ENCODE measurements at regions not wholly inside any gene's neighbourhood (a gene's known extent, or its start where the extent isn't known, plus 50 kb on each side); places are given as distances from the start of the nearest gene placed in this dataset.
A peak's percentile ranks its signal among the peaks of the same experiment; 100 is the strongest.

DNA sequence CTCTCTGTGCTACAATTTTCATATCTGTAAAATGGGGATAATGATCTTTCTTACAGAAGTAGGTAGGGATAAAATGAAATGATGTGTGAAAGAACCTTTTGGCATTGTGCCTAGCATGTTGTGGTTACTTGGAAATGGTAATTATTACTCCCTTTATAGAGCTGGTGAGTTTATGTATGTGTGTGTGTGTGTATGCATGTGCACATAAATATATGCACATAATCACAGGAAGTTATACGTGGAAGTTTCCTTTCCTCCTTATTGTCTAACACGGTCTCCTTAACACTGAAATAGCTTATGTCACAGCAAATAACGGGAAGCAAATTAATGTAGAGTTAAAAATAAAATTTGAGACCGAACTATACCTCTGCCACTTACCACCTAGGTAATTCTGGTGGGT lies 163.7 kb upstream of the ZBED5 start:
- 73 to 79% methylated on average over 4 of the region's 4 CpGs for WGBS, 2 experiments (ENCODE audit: low coverage in 1 of 2, low lambda C conversion rate in 2 of 2, missing lambda C conversion rate in 2 of 2)
- Histone ChIP-seq H3K9me3 (ENCODE audit: low read depth) (no peaks in the 10 kb centered on the region), H3K4me1 (ENCODE audit: insufficient read depth) (peaks cover 6% of the 10 kb centered on the region), H3F3A (ENCODE audit: insufficient read depth) (peaks cover 2% of the 10 kb centered on the region; the same call in 1 of the 2 replicates), H4K20me1 (ENCODE audit: insufficient read depth) (no peaks in the 10 kb centered on the region), H3K9ac (no peak overlapping the region), H3K27ac (no peak overlapping the region), H3K9me2 (ENCODE audit: insufficient read depth) (no peaks in the 10 kb centered on the region), H3K27me3 (replicated peaks; ENCODE audit: insufficient read depth) (no peaks in the 10 kb centered on the region), H3K4me2 (ENCODE audit: unreplicated experiment) (no peak overlapping the region), H3K4me3 (no peak overlapping the region), H2AFZ (no peak overlapping the region), H3K36me3 (ENCODE audit: low read depth) (no peaks in the 10 kb centered on the region), H3K79me2 (ENCODE audit: insufficient read depth) (no peaks in the 10 kb centered on the region)
- no peak for TF ChIP-seq EZH2 (IDR thresholded peaks at IDR 0.05; ENCODE audit: insufficient read depth, poor library complexity, severe bottlenecking)
- no peak for TF ChIP-seq EZH2phosphoT487 (IDR thresholded peaks at IDR 0.05; ENCODE audit: insufficient read depth, low read depth)
- in situ Hi-C loops (cut with MboI): loop anchor here (5.0 kb wide), 1 partner anchor 229 kb away; no protein-coding TSS in a partner anchor
- DNase-seq: no peak

DNA sequence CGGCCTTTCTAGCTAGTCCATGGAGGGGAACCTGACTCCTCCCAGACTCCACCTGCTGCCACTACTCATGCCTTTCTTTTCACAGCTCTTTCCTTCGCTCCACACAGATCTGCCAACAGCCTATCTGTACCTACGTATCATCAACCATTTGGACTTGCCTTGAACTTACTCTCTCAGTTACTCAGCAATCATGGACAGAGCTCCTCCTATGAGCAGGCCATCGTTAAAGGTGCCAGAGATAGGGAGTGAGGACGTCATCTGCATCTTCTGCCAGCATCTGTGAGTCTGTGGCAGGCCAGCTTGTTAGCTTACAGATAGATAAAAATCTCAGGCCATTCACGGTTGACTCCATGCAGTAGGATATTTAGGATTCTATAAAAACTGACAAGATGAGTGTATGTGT lies 162.9 kb upstream of the ZBED5 start:
- DNase-seq: peak; percentile 48
- 52 to 59% methylated on average over 6 of the region's 6 CpGs for WGBS, 2 experiments (ENCODE audit: low coverage in 1 of 2, low lambda C conversion rate in 2 of 2, missing lambda C conversion rate in 2 of 2)

GRCh38 chr11:11020219-11020726 lies 162.4 kb upstream of the ZBED5 start:
- no peak overlapping the region for H3K4me2 ChIP-seq (ENCODE audit: unreplicated experiment)
- in situ Hi-C loops (cut with MboI): loop anchor here (5.0 kb wide), 1 partner anchor 228 kb away; no protein-coding TSS in a partner anchor
- H3K9me2 ChIP-seq (ENCODE audit: insufficient read depth): no peaks in the 10 kb centered on the region
- H3F3A ChIP-seq (ENCODE audit: insufficient read depth): peaks cover 6% of the 10 kb centered on the region; the same call in 1 of the 2 replicates
- H3K79me2 ChIP-seq (ENCODE audit: insufficient read depth): no peaks in the 10 kb centered on the region
- no peak overlapping the region for H3K4me3 ChIP-seq
- H2AFZ ChIP-seq: no peak overlapping the region
- no peak overlapping the region for H3K9ac ChIP-seq
- TF ChIP-seq EZH2 (IDR thresholded peaks at IDR 0.05; ENCODE audit: insufficient read depth, poor library complexity, severe bottlenecking) (no peak), EZH2phosphoT487 (IDR thresholded peaks at IDR 0.05; ENCODE audit: insufficient read depth, low read depth) (no peak)
- H4K20me1 ChIP-seq (ENCODE audit: insufficient read depth): no peaks in the 10 kb centered on the region
- no peaks in the 10 kb centered on the region for H3K36me3 ChIP-seq (ENCODE audit: low read depth)
- 85 to 90% methylated on average over 11 to 12 of the region's 12 CpGs for WGBS, 2 experiments (ENCODE audit: low coverage in 1 of 2, low lambda C conversion rate in 2 of 2, missing lambda C conversion rate in 2 of 2)
- H3K9me3 ChIP-seq (ENCODE audit: low read depth): no peaks in the 10 kb centered on the region
- no peak for DNase-seq
- peaks cover 16% of the 10 kb centered on the region for H3K4me1 ChIP-seq (ENCODE audit: insufficient read depth)
- no peaks in the 10 kb centered on the region for H3K27me3 ChIP-seq (replicated peaks; ENCODE audit: insufficient read depth)
- no peak overlapping the region for H3K27ac ChIP-seq

More for the DNA sequence above, 162.9 kb upstream of the ZBED5 start:
- H3K9me3 ChIP-seq (ENCODE audit: low read depth): no peaks in the 10 kb centered on the region
- H3K36me3 ChIP-seq (ENCODE audit: low read depth): no peaks in the 10 kb centered on the region
- no peaks in the 10 kb centered on the region for H3K9me2 ChIP-seq (ENCODE audit: insufficient read depth)
- H3K9ac ChIP-seq: no peak overlapping the region
- no peaks in the 10 kb centered on the region for H4K20me1 ChIP-seq (ENCODE audit: insufficient read depth)
- no peaks in the 10 kb centered on the region for H3K27me3 ChIP-seq (replicated peaks; ENCODE audit: insufficient read depth)
- H3K4me1 ChIP-seq (ENCODE audit: insufficient read depth): peaks cover 12% of the 10 kb centered on the region
- H3K4me2 ChIP-seq (ENCODE audit: unreplicated experiment): no peak overlapping the region
- TF ChIP-seq EZH2 (IDR thresholded peaks at IDR 0.05; ENCODE audit: insufficient read depth, poor library complexity, severe bottlenecking) (no peak), EZH2phosphoT487 (IDR thresholded peaks at IDR 0.05; ENCODE audit: insufficient read depth, low read depth) (no peak)
- H3F3A ChIP-seq (ENCODE audit: insufficient read depth): peaks cover 3% of the 10 kb centered on the region; the same call in 1 of the 2 replicates
- H3K4me3 ChIP-seq: no peak overlapping the region
- no peak overlapping the region for H2AFZ ChIP-seq
- H3K27ac ChIP-seq: no peak overlapping the region
- H3K79me2 ChIP-seq (ENCODE audit: insufficient read depth): no peaks in the 10 kb centered on the region
- in situ Hi-C loops (cut with MboI): loop anchor here (5.0 kb wide), 1 partner anchor 228 kb away; no protein-coding TSS in a partner anchor

GRCh38 chr11:11016943-11017342 lies 159.1 kb upstream of the ZBED5 start:
- Histone ChIP-seq H3K4me1 (ENCODE audit: insufficient read depth) (peaks cover 12% of the 10 kb centered on the region), H3K9ac (no peak overlapping the region), H3K9me2 (ENCODE audit: insufficient read depth) (no peaks in the 10 kb centered on the region), H3K79me2 (ENCODE audit: insufficient read depth) (no peaks in the 10 kb centered on the region), H3K4me2 (ENCODE audit: unreplicated experiment) (no peak overlapping the region), H3K36me3 (ENCODE audit: low read depth) (no peaks in the 10 kb centered on the region), H3K27ac (no peak overlapping the region), H3K4me3 (no peak overlapping the region), H4K20me1 (ENCODE audit: insufficient read depth) (no peaks in the 10 kb centered on the region), H3F3A (ENCODE audit: insufficient read depth) (peaks cover 8% of the 10 kb centered on the region; the same call in 1 of the 2 replicates), H2AFZ (no peak overlapping the region), H3K27me3 (replicated peaks; ENCODE audit: insufficient read depth) (no peaks in the 10 kb centered on the region), H3K9me3 (ENCODE audit: low read depth) (no peaks in the 10 kb centered on the region)
- DNase-seq: no peak
- no peak for TF ChIP-seq EZH2 (IDR thresholded peaks at IDR 0.05; ENCODE audit: insufficient read depth, poor library complexity, severe bottlenecking)
- TF ChIP-seq EZH2phosphoT487 (IDR thresholded peaks at IDR 0.05; ENCODE audit: insufficient read depth, low read depth): no peak
- in situ Hi-C loops (cut with MboI): no loop called here

Data from GM23248 (cell line).